ENCODE measurements at regions not wholly inside any gene's neighbourhood (a gene's known extent, or its start where the extent isn't known, plus 50 kb on each side); places are given as distances from the start of the nearest gene placed in this dataset.

- TF ChIP-seq CTCF (conservative IDR thresholded peaks at IDR 0.05) (no peak), ZFX (IDR thresholded peaks at IDR 0.05) (no peak)
- no peak overlapping the region for H3K27ac ChIP-seq
Measured at GRCh38 chr4:95979961-95980876, 140.3 kb downstream of the PDHA2 start.

DNA sequence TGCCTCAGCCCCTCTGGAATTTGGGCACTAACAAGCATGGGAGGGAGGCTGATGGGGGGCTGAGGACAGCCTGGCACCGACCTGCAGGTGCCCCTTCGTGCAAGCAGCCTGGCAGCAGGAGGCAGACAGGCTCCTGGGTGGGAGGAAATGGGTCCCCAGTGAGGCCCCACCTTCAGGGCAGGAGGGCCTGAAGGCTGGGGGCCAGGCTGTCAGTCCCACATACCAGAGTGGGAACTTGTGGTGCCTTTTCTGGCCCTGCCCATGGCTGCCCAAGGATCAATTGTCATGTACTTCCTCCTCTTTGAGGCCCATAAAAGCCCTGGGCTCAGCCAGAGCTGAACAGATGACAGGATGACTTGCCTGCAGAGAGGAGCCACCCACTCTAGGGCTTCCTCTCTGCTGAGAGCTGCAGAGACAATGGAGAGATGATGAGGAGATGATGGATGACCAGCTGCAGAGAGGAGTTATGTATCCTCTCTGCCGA is 141.0 kb downstream of the PDHA2 start:
- TF ChIP-seq CTCF (conservative IDR thresholded peaks at IDR 0.05) = no peak
- no peak for TF ChIP-seq ZFX (IDR thresholded peaks at IDR 0.05)
- H3K27ac ChIP-seq = no peak overlapping the region

DNA sequence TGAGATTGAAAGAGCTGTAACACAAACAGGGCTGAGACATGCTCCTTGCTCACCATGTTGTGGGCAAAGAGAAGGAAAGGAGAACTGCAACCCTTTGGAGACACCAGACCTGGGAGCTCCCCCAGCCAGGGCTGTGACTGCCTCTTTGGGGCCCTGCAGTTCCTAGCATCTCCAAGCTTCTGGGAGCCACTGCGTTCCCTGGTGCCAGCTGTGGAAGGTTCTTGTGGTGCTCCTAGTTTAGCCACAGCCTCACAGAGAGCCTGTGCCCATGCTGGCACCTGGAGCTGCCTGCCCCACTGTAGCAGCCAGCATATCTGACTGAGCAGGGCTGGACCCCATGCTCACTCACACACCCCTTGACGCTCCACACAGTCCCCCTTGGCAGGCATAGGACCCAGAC is 141.7 kb downstream of the PDHA2 start:
- TF ChIP-seq CTCF (conservative IDR thresholded peaks at IDR 0.05) (no peak), ZFX (IDR thresholded peaks at IDR 0.05) (no peak)

GRCh38 chr4:95982516-95982915 is 142.6 kb downstream of the PDHA2 start:
- TF ChIP-seq ZFX (IDR thresholded peaks at IDR 0.05) = no peak
- TF ChIP-seq CTCF (conservative IDR thresholded peaks at IDR 0.05) = no peak

More for the DNA sequence above, 141.7 kb downstream of the PDHA2 start:
- H3K27ac ChIP-seq = no peak overlapping the region

GRCh38 chr4:95984081-95984480 is 144.2 kb downstream of the PDHA2 start:
- TF ChIP-seq ZFX (IDR thresholded peaks at IDR 0.05) (no peak), CTCF (conservative IDR thresholded peaks at IDR 0.05) (no peak)
- no peak overlapping the region for H3K27ac ChIP-seq

More at GRCh38 chr4:95982516-95982915, 142.6 kb downstream of the PDHA2 start:
- H3K27ac ChIP-seq = no peak overlapping the region

DNA sequence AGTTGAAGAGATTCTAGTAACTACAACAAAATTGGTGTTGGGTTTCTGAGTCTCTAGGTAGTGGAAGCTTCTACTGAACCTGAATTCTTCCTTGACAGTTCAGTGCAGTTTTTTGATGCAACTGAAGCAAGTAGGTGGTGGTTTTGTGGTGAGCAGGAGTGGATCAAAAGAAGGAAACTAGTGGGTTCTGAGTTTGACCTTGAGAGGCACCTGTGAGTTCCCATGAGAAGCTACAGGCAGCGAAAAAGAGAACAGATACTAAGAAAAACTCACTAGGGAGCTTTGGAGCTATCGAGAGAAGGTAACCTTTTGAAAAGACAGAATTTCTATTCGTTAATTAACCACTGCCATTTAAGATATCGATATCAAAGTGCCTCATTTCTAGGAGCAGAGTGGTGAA is 145.2 kb downstream of the PDHA2 start:
- no peak overlapping the region for H3K27ac ChIP-seq
- TF ChIP-seq CTCF (conservative IDR thresholded peaks at IDR 0.05) (no peak), ZFX (IDR thresholded peaks at IDR 0.05) (no peak)

GRCh38 chr4:95985791-95986550 is 146.1 kb downstream of the PDHA2 start:
- H3K27ac ChIP-seq = no peak overlapping the region
- no peak for TF ChIP-seq ZFX (IDR thresholded peaks at IDR 0.05)
- TF ChIP-seq CTCF (conservative IDR thresholded peaks at IDR 0.05) = no peak
